GM19043 (cell line): ENCODE measurements at regions not wholly inside any gene's neighbourhood (a gene's known extent, or its start where the extent isn't known, plus 50 kb on each side); places are given as distances from the start of the nearest gene placed in this dataset.

ENCODE experiments used
- ATAC-seq: cut with Tn5 transposase; IDR thresholded peaks from one replicate; pipeline ENCODE4 v1.9.1; 2021; ENCODE audit warnings: low read depth; ENCODE audit not compliant: unreplicated experiment

DNA sequence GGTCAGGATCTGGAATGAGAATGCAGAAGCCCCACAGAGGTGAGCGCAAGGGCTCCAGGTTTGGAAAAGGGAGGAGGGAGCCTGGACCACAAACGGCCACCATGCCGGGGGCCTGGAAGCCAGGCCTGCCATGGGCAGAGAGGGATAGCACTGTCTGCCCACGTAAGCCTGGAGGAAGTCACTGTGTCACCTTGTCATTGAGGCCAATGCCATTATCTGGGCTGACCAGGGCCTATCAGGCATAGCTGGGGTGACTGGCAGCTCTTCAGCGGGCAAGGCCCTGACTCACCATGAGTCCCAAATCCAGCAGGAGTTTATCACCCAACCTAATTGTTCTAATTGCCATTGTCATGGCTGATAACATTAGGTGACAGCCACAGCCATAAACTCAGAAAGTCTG lies 84.6 kb downstream of the MATN1 start:
- ATAC-seq, result no peak

DNA sequence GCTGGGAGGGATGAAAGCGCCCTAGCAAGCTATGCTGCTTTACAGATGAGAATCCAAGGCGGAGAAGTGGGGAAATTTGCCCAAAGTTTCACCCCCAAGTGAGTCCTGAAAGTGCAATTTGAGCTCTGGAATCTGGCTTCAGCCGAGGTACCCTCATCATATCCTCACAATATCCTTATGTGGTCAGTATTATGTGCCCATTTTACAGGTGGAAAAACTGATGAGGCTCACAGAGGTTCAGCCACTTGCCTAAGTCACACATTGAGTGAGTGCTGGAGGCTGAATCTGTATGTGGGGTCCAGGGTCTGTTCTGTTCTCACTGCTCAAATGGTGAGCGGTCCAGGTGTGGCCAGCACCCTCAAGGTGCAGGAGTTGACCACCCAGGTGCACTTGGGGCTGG lies 85.3 kb downstream of the MATN1 start:
- ATAC-seq, result no peak

DNA sequence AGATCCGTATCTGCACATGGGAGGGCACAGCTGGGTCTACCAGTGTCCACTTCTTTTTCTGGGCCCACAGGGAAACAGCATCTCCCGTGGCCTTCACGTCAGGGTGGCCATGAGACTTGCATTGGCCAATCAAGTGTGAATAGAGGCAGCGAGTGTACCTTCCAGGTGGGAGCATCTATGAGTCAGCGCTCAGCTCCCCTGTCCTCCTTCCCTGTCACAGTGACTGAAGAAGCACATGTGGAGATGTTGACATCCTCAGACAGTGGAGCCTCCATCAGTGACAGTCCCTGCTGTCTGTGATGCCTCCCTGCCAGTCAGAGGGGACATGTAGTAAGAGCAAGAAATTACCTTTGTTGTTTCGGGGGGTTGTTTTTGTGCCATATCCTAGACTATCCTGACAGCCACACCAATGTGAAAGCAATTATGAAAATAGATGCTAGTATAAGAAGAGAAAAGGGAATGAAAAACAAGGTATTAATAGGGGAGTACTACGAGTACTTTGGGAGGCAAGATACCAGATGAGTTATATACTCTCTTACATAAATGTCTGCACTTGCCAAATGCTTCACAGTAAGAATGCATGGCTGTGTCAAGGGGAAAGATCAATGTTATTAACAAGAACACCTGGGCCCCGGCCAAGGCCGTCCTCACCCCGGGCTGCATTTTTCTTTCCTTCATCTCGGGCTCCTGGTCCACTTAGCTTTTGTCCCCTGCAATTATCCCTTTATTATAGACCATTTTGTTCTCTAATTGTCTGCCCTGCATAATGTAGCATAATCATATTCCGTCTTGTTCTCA lies 86.0 kb downstream of the MATN1 start:
- ATAC-seq, result no peak

DNA sequence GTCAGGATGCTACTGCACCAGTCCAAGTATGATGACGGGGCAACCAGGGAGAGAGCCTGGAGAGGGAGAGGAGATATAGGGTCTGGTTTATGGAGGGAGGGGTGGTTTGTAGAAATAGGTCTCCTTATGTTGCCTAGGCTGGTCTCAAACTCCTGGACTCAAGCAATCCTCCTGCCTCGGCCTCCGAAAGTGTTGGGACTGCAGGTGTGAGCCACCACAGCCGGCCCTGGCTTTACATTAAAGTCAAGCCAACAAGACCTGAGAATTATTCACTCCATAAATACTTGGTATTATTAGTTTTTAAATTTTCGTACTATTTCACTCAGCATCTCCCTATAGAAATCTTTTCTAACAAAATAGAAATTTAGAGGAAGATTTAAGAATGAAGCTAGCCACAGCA lies 86.8 kb downstream of the MATN1 start:
- no peak for ATAC-seq

DNA sequence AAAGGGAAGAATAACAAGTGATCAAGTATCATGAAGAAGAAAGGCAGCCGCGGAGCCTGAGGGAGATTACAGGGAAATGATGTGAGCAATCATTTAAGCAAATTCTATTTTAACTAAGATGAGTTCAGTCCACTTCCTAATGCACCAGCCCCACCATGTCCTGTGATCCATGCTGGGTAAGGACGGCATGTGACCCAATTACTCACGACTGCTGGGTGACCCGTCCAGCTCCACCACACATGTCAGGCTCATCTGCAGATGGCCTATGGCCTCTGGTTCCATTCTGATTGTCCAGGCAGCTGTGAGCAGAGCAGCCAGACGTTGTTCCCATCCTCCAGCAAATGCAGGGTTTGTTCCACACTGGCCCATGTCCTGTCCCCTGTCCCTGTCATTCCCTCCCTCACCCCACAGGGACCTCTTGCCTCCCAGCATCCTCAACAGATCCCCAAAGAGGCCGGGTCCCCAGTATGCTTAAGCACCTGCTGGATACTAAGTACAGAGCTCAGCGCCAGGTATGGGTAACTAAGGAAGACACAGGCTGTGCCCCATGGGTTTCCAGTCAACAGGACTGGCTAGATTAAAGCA lies 87.9 kb downstream of the MATN1 start:
- no peak for ATAC-seq

DNA sequence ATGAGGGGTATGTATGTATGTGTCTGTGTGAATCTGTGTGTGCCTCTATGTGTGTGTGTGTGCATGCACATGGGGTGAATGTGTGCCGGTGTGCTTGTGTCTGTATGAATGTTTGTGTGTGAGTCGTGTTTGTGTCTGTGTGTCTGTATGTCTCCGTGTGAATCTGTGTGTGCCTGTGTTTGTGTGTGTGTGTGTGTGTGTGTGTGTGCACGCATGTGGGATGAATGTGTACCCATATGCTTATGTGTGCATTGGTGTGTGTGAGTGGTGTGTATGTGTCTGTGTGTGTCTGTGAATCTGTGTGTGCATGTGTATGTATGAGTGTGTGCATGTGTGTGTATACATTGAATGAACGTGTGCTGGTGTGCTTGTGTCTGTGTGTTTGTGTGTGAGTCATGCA lies 88.9 kb downstream of the MATN1 start:
- no peak for ATAC-seq

DNA sequence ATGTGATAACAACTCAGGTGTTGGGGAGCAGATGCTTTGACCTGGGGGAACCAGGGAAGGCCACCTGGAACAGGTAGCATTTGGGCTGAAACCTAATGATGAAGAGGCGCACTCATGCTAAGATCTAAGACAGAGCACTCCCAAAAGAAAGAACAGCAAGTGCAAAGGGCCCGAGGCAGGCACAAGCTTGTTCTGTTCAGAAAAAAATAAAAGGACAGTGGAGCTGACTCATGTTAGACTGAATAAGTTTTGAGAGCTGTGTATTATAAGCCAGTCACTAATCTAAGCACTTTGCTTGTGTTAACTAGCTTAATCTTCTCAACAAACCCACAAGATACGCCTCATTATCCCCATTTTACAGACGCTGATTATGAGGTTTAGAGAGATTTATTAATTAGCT lies 90.1 kb downstream of the MATN1 start:
- ATAC-seq, result no peak

DNA sequence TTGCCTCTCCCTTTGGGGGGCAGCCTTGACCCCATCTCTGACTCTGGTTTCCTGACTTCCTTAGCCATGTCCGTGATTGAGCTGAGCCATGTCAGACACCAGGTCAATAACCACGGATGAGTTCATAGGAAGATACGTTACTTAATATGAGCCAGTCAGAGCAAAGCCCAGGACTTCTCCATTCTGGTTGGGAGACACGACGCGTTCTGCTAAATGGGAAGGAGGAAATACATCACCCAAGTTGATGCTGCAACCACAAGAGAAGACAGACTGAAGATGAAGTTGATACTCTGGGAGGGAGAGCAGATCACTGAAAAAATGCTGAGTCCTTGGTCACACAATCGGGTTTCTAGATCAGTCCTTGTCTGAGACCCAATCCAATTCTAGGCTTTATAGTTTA lies 90.9 kb downstream of the MATN1 start:
- no peak for ATAC-seq

DNA sequence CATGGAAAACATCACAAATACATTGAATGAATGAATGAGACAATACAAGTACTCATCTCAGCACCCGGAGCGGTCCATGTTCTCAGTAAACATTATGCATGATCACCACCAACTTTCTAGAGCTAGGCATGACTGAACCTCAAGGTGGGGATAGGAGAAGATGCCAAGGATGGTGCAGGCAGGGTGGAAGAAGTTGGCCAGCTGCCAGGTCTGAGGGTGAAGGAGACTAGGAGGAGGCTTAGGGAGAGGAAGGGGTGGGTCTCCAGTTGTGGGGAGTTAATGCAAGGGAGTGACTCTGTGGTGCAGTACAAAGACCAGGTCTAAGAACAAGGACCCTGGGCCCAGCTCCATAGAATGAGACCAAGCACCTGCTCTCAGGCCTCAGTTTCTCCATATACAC lies 91.7 kb downstream of the MATN1 start:
- no peak for ATAC-seq

DNA sequence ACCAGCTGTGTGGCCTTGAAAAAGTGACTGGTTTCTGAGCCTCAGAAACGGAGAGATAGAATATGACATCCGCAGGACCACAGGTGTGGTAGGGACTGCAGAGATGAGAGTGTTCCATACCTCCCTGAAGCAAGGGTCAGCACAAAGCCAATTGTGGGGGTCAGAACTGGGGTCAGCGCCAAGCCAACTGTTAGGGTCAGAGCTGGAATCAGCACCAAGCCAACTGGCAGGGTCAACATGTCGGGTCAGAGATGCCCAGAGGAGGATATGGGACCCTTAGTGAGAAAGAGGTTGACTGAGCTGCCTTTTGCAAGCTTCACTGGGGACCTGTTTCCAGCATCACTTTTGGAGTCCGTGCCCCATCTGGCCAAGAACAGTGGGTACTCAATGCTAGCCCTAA lies 93.9 kb downstream of the MATN1 start:
- ATAC-seq, result no peak

DNA sequence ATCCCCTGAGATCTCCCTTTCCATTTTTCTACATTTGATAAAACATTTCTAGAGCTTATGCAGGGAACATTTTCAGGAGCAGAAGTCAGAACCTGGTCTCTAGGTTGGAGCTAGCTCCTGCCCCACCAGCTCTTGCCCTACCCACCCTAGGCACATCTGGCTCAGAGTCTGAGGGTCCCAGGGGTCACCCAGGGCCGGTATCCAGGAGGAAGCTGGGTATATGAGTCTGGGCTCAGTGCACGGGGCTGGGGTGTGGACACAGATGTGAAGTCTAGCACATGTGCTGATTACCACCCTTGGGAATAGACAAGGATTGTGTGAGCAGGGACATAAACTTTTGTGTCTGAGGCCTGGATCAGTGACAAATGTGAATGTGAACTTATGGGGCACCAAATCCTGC lies 95.4 kb downstream of the MATN1 start:
- no peak for ATAC-seq

DNA sequence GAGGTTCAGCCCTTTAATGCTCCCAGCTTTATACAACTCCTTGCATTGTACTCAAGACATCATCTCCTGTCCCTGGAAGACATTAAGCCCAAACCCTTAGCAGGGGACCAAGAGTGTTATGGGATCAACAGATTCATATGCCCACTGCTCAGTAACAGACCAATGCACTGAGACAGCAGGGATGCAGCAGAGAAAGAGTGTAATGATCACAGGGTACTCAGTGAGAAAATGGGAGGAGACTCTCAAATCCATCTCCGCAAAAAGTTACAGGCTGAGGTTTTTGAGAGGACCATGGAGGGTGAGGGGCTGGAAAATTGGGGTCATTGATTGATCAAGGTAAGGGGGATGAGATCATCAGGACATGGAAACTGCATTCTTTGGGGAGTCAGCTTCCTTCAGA lies 96.2 kb downstream of the MATN1 start:
- no peak for ATAC-seq

DNA sequence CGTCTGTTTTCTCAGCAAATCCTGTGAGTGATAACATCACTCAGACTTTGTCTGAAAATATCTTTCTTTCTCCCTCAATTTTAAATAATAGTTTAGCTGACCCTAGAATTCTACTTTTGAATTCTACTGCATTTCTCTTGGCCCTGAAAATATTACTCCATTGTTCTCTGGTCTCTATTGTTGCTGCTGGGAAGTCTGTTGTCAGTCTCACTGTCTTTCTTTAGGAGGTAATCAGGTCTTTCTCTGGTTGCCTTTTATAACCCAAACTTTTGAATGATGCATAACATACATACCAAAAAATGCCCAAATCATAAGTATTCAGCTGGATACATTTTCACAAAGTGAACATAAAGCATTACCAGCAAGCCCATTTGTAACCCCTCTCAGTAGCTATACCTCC lies 100.0 kb downstream of the MATN1 start:
- ATAC-seq, result no peak

DNA sequence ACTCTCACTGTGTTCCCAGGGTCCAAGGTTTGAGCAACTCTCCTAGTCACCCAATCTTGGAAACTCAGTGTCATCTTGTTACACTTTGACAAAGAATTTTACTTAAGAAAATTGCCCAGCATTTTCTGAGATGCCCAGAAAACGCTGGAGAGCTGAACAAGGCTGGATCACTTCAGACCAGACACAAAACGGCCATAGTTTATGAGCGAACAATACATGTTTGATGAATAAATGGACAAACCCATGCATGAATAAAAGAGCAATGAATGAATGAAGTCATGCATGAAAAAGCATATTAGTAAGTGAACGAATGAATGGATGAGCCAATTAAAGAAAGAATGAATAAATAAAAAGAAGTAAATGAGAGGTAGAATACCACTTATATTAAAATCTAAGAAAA lies 103.8 kb downstream of the MATN1 start:
- ATAC-seq, result no peak

DNA sequence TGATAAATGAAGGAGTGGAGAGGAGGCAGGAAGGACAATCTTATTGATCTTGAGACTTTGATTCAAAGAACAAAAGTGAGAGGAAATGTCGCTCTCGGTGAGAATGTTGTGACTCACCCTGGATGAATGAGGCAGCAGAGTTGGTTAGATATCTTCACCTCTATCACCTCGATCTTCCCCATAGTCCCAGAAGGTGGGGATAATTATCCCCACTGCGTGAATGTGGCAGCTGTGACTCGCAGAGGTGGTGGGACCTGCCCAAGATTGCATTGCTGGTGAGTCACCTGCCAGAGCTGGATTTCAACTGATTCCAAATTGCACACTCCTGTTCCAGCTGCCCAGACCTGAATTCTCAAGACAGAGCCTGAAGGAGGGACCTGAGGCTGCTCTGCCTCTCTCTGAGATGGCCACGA lies 105.0 kb downstream of the MATN1 start:
- no peak for ATAC-seq

DNA sequence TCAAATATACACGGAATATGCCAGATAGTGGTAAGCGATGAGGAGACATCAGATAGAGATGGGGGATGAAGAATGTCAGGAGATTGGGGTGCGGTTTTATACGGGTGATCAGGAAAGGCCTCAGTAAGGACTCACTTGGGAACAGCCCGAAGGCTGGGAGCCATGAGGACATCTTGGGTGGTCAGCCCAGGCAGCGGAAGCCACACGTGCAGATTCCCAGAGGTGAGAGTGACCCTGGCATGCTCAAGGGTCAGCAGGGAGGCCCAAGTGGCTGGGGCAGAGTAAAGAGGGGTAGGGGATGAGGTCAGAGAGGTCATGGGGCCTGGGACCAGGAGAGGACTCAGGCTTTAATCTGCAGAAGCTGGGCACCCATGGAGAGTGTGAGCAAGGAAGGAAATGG lies 106.6 kb downstream of the MATN1 start:
- ATAC-seq, result no peak

DNA sequence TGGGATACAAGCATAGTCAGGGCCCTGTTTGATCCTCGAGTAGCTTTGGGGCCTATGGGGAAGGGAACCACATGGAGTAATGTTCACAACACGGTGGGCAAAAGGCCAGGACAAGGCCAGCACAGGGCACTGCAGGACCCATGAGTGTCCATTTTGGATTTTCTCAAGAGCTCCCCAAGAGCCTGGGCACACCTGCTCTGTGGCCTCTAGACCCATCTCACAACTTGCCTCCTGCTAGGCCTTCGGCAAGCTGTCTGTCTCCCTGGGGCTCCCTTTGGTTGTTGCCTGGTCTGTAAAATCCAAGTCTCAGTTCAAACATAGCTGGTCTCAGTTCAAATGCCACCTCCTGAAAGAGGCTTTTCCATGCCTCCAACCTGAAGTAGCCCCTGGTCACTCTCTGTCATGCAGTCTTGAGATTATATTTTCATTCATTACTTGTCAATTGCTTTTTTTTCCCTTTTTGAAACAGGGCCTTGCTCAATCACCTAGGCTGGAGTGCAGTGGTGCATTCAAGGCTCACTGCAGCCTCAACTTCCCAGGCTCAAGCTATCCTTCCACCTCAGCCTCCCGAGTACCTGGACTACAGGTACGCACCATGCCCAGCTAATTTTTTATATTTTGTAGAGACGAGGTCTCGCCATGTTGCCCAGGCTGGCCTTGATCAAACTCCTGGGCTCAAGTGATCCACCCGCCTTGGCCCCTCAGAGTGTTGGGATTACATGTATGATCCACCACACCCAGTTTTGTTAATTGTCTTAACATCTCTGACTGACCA lies 107.4 kb downstream of the MATN1 start:
- ATAC-seq, result no peak

DNA sequence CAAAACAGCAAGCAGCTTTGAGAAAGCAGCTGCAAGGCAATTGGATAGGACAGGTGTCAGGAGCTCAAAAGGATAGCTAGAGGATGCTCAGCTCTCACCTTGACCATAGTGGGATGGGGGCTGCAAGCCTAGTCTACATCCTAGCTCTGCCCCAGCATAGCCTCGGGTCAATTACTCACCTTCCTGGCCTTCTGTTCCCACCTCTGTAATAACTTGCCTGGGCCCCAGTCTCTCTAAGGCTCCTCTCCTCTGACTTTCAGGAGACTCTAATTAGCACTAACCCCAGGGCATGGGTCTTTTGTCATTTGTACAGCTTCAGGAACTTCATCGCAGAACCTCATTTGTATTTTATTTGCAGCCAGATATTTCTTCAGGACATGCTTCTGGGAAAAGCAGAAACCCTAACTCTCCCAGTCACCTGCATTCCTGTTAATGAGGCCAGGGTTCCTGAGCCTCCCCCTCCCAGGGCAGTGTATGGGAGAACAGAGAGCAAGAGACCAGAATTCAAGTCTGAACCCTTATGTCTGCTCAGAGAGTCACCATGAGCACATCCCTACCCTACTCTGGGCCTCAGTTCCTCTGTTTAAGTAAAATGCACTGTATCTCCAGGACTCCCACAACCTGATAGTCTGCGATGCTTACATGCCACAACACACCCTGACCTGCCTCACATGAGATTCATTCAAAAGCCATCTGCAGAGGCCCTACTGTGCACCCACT lies 108.1 kb downstream of the MATN1 start:
- no peak for ATAC-seq

DNA sequence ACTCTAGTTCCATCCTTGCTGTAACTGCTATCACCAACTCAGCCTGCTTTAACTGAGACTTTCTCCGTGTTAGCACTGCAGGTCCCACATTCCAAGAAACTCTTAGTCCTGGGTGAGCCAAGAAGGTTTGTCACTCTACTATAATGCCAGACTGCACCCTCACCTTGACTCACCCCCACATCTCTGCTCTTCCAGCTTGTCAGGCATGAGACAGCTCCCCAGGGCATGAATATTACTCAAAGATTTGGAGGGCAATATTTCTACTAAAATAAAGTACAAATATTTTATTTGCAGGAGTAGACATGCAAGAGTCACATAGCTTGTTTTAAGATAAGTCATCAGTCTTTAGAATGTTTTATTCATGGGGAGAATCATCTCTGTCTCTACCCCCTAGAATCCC lies 110.2 kb downstream of the MATN1 start:
- no peak for ATAC-seq

DNA sequence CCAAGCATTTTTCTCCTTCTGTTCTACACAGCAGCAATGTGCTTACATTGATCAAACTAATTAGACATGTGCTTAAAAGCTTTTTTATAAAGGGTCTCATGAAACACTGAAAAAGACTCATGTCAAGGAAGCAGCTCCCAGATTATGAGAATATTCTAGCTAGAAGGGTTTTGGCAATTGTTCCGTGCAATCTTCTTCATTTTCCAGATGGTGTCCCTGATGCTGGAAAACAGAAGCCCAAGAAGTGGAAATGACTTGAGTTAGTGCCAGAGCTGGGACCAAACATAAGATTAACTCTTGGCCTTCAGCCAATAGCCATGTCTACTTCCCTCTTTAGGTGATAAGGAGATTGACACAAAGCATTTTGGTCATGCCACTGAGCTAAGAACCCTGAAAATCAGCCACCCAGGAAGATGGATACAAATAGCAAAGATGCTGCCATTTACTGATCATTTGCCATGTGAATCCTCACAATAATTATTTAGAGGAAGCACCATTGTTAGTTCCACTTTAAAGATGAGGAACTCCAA lies 110.8 kb downstream of the MATN1 start:
- ATAC-seq, result no peak

DNA sequence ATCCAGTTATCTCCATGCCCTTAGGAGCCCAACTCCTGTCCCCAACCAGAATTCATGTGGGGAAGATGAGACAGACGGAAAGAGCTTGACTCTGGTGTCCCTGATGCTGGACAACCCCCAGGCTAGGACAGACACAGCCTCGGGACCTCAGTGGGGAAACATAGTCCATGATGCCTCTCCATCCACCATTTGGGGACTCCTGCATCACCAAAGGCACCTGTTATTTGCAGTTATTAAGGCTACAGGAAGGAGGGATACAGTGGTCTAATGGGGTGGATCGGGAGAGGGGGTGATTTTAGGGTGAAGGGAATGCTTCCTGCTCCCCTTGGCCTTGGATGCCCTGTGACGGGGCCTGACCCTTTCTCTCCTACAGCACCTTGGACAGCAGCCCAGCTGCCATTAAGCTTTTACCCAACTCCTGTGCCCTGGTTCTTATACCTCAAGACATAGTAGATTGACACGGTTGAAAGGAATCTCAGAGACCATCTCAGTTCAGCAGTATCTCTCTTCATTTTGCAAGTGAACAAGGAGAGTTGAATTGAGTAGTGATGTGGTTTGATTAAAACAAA lies 111.6 kb downstream of the MATN1 start:
- ATAC-seq, result no peak
